ENCODE measurements at regions not wholly inside any gene's neighbourhood (a gene's known extent, or its start where the extent isn't known, plus 50 kb on each side); places are given as distances from the start of the nearest gene placed in this dataset.

DNA sequence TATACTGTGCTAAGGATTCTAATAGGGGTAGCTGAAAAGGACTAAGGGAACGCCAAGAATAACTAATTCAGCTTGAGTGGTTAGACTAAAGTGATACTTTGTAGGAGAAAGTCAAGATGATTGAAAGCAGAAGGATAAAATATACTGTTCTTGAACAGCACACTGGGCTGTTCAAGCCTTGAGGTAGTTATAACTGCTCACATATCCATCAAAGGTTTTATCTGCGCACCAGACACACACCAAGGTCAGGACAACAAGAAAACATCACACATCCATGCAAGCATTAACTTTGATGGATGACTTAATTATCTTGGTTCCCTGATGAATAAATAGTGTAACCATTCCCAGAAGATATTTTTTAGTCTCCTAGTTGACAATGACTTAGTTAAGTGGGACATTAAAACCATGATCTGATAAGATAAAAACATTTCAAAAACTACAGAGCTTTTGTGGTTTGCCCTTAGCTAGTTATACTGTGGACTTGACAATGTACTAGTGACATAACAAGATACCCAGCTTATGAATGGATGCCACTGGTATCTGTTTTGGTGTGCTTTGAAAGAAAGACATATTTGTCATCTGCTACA lies 728.9 kb downstream of the JRKL start:
- no peaks in the 10 kb centered on the region for H3K79me2 ChIP-seq (ENCODE audit: control insufficient read depth, low read length)
- no peak overlapping the region for H3K4me3 ChIP-seq (ENCODE audit: low read length)
- no peaks in the 10 kb centered on the region for H3K9me2 ChIP-seq (replicated peaks; ENCODE audit: control insufficient read depth, low read length)
- H3F3A ChIP-seq (ENCODE audit: control insufficient read depth, insufficient read depth) = no peaks in the 10 kb centered on the region
- H4K20me1 ChIP-seq (ENCODE audit: control insufficient read depth, insufficient read depth, low read depth, low read length) = no peaks in the 10 kb centered on the region
- H3K4me1 ChIP-seq (ENCODE audit: control insufficient read depth, low read length) = no peaks in the 10 kb centered on the region
- TF ChIP-seq, protein P1, sequence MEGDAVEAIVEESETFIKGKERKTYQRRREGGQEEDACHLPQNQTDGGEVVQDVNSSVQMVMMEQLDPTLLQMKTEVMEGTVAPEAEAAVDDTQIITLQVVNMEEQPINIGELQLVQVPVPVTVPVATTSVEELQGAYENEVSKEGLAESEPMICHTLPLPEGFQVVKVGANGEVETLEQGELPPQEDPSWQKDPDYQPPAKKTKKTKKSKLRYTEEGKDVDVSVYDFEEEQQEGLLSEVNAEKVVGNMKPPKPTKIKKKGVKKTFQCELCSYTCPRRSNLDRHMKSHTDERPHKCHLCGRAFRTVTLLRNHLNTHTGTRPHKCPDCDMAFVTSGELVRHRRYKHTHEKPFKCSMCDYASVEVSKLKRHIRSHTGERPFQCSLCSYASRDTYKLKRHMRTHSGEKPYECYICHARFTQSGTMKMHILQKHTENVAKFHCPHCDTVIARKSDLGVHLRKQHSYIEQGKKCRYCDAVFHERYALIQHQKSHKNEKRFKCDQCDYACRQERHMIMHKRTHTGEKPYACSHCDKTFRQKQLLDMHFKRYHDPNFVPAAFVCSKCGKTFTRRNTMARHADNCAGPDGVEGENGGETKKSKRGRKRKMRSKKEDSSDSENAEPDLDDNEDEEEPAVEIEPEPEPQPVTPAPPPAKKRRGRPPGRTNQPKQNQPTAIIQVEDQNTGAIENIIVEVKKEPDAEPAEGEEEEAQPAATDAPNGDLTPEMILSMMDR (IDR thresholded peaks at IDR 0.05; ENCODE audit: low read depth, low read length, poor library complexity, severe bottlenecking) = no peak
- no peak for TF ChIP-seq EZH2phosphoT487 (IDR thresholded peaks at IDR 0.05; ENCODE audit: borderline replicate concordance, low read length)
- H3K27me3 ChIP-seq (ENCODE audit: control insufficient read depth, low read length) = no peaks in the 10 kb centered on the region
- no peak overlapping the region for H3K27ac ChIP-seq (ENCODE audit: low read depth, low read length)
- H3K9me3 ChIP-seq (ENCODE audit: control insufficient read depth, insufficient read depth, low read length) = no peaks in the 10 kb centered on the region
- H3K4me2 ChIP-seq (ENCODE audit: low read length) = no peak overlapping the region
- H3K36me3 ChIP-seq (ENCODE audit: control insufficient read depth, low read length) = no peaks in the 10 kb centered on the region

DNA sequence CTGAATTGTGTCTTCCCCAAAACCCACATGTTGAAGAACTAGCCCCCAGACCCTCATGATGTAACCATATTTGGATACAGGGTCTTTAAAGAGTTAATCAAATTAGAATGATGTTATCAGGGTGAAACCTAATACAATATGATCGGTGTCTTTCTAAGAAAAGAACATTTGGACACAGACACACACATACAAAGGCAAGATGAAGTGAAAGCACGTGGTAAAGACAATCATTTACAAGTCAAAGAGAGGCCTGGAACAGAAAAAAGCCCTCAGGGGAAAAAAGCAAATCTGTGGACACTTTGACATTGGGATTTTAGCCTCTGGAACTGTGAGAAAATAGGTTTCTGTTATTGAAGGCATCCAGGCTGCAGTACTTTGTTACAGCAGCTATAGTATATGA lies 733.4 kb downstream of the JRKL start:
- TF ChIP-seq, protein P1 (IDR thresholded peaks at IDR 0.05; ENCODE audit: low read depth, low read length, poor library complexity, severe bottlenecking) = no peak
- TF ChIP-seq EZH2phosphoT487 (IDR thresholded peaks at IDR 0.05; ENCODE audit: borderline replicate concordance, low read length) = no peak
- H3K36me3 ChIP-seq (ENCODE audit: control insufficient read depth, low read length) = no peaks in the 10 kb centered on the region
- no peak overlapping the region for H3K4me3 ChIP-seq (ENCODE audit: low read length)
- H3K9me2 ChIP-seq (replicated peaks; ENCODE audit: control insufficient read depth, low read length) = no peaks in the 10 kb centered on the region
- no peak overlapping the region for H3K4me2 ChIP-seq (ENCODE audit: low read length)
- no peaks in the 10 kb centered on the region for H3K79me2 ChIP-seq (ENCODE audit: control insufficient read depth, low read length)
- H3K27ac ChIP-seq (ENCODE audit: low read depth, low read length) = no peak overlapping the region
- H3F3A ChIP-seq (ENCODE audit: control insufficient read depth, insufficient read depth) = no peaks in the 10 kb centered on the region
- no peaks in the 10 kb centered on the region for H3K4me1 ChIP-seq (ENCODE audit: control insufficient read depth, low read length)
- H4K20me1 ChIP-seq (ENCODE audit: control insufficient read depth, insufficient read depth, low read depth, low read length) = no peaks in the 10 kb centered on the region
- H3K9me3 ChIP-seq (ENCODE audit: control insufficient read depth, insufficient read depth, low read length) = no peaks in the 10 kb centered on the region
- no peaks in the 10 kb centered on the region for H3K27me3 ChIP-seq (ENCODE audit: control insufficient read depth, low read length)

DNA sequence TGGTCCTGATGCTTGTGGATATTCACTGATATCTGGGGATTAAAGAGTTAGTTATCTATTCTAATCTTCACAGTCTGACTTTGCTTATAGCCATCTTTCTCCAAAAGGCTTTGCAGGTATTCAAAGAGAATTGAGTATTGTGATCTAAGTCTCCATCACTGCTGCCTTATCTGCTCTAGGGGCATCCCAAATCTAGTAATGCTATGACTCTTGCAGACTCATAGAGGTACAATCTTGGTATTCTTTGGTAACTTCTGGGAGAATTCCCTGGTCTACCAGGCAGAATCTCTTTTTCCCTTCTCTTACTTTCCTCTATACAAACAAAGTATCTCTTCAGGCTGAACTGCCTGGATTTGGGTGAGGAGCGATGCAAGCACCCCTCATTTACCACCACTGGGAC lies 746.3 kb downstream of the JRKL start:
- Histone ChIP-seq H3K9me2 (replicated peaks; ENCODE audit: control insufficient read depth, low read length) (no peaks in the 10 kb centered on the region), H4K20me1 (ENCODE audit: control insufficient read depth, insufficient read depth, low read depth, low read length) (no peaks in the 10 kb centered on the region), H3K36me3 (ENCODE audit: control insufficient read depth, low read length) (no peaks in the 10 kb centered on the region), H3F3A (ENCODE audit: control insufficient read depth, insufficient read depth) (no peaks in the 10 kb centered on the region), H3K27me3 (ENCODE audit: control insufficient read depth, low read length) (no peaks in the 10 kb centered on the region), H3K9me3 (ENCODE audit: control insufficient read depth, insufficient read depth, low read length) (no peaks in the 10 kb centered on the region), H3K4me1 (ENCODE audit: control insufficient read depth, low read length) (no peaks in the 10 kb centered on the region), H3K4me2 (ENCODE audit: low read length) (no peak overlapping the region), H3K79me2 (ENCODE audit: control insufficient read depth, low read length) (no peaks in the 10 kb centered on the region), H3K4me3 (ENCODE audit: low read length) (no peak overlapping the region), H3K27ac (ENCODE audit: low read depth, low read length) (no peak overlapping the region)
- TF ChIP-seq EZH2phosphoT487 (IDR thresholded peaks at IDR 0.05; ENCODE audit: borderline replicate concordance, low read length) = no peak
- TF ChIP-seq, protein P1 (IDR thresholded peaks at IDR 0.05; ENCODE audit: low read depth, low read length, poor library complexity, severe bottlenecking) = no peak
